ENCODE measurements at regions not wholly inside any gene's neighbourhood (a gene's known extent, or its start where the extent isn't known, plus 50 kb on each side); places are given as distances from the start of the nearest gene placed in this dataset.

DNA sequence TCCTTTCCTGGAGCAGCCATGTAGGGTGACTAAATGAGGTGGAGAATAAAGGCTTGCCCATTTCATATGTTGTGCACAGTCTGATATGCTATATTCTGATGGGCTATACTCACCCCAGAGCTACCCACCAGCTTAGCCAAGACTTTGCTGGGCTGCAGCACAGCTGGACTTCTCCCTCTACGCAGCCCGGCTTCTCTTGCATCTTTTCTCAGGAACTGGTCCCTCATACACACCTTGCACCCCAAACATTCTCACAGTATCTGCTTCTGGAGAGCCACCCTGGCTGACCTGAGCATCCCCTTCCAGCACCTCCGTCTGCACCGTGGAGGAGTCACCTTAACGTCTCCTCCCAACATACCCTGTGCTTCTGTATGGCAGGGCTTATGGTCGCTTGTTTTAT, 150.8 kb upstream of the PMEPA1 start:
- H3K4me1 ChIP-seq (ENCODE audit: control insufficient read depth in 1 of 2, extremely low read depth in 1 of 2, insufficient read depth in 2 of 2, low read length in 2 of 2): peaks cover 0 to 10% of the 10 kb centered on the region in 2 experiments
- ChIA-PET CTCF (no interaction called here), POLR2A (no interaction called here)
- no peak overlapping the region for H3K4me3 ChIP-seq (ENCODE audit: control insufficient read depth in 1 of 2, extremely low read depth in 1 of 2, low read length in 1 of 2)
- Mint-ChIP-seq H3K27ac (no peak overlapping the region), H3K4me3 (no peak overlapping the region), H3K4me1 (peaks cover 12 to 24% (median 17%) of the 10 kb centered on the region in 3 donors), H3K9me3 (no peaks in the 10 kb centered on the region), H3K36me3 (no peaks in the 10 kb centered on the region), H3K27me3 (peaks cover 0 to 13% of the 10 kb centered on the region in 2 donors)
- no peak for ATAC-seq (replicated peaks in 1 of 4)
- WGBS (ENCODE audit: insufficient coverage): 96% methylated on average over 5 of the region's 6 CpGs
- H3K36me3 ChIP-seq (ENCODE audit: control insufficient read depth in 2 of 2, extremely low read depth in 1 of 2, insufficient read depth in 1 of 2, low read length in 1 of 2): no peaks in the 10 kb centered on the region
- H3K27ac ChIP-seq (ENCODE audit: low read length): no peak overlapping the region
- no peak for DNase-seq
- no peaks in the 10 kb centered on the region for H3K9me3 ChIP-seq
- peaks cover 0 to 6% of the 10 kb centered on the region in 2 experiments for H3K27me3 ChIP-seq (replicated peaks in 1 of 2; ENCODE audit: control insufficient read depth in 2 of 2, extremely low read depth in 1 of 2, insufficient read depth in 2 of 2, low read length in 1 of 2)

DNA sequence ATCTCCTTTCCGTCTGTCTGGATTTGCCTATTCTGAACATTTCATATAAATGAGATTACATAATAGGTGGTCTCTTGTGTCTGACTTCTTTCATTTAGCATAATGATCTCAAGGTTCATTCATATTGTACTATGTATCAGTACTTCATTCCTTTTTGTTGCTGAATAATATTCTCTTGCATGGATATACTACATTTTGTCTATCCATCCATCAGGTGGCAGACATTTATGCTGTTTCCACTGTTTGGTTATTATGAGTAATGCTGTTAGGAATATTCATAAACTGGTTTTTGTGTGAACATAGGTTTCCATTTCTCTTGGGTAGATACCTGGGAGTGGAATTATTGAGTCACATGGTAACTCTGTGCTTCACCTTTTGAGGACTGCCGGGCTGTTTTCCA, 148.2 kb upstream of the PMEPA1 start:
- WGBS (ENCODE audit: insufficient coverage): no CpG with 5 or more reads among the region's 2 CpGs
- Mint-ChIP-seq H3K4me1 (peaks cover 8 to 14% (median 8%) of the 10 kb centered on the region in 3 donors), H3K9me3 (no peaks in the 10 kb centered on the region), H3K27ac (no peak overlapping the region), H3K36me3 (no peaks in the 10 kb centered on the region), H3K4me3 (no peak overlapping the region), H3K27me3 (peaks cover 0 to 3% of the 10 kb centered on the region in 2 donors)
- POLR2A ChIA-PET: no interaction called here
- H3K4me3 ChIP-seq (ENCODE audit: control insufficient read depth in 1 of 2, extremely low read depth in 1 of 2, low read length in 1 of 2): no peak overlapping the region
- H3K27me3 ChIP-seq (replicated peaks in 1 of 2; ENCODE audit: control insufficient read depth in 2 of 2, extremely low read depth in 1 of 2, insufficient read depth in 2 of 2, low read length in 1 of 2): peaks cover 0 to 6% of the 10 kb centered on the region in 2 experiments
- CTCF ChIA-PET: no interaction called here
- H3K4me1 ChIP-seq (ENCODE audit: control insufficient read depth in 1 of 2, extremely low read depth in 1 of 2, insufficient read depth in 2 of 2, low read length in 2 of 2): peaks cover 0 to 10% of the 10 kb centered on the region in 2 experiments
- no peaks in the 10 kb centered on the region for H3K36me3 ChIP-seq (ENCODE audit: control insufficient read depth in 2 of 2, extremely low read depth in 1 of 2, insufficient read depth in 1 of 2, low read length in 1 of 2)
- ATAC-seq (replicated peaks in 1 of 4) (no peak), DNase-seq (no peak)
- H3K27ac ChIP-seq (ENCODE audit: low read length): no peak overlapping the region
- H3K9me3 ChIP-seq: no peaks in the 10 kb centered on the region

- Histone ChIP-seq H3K27ac (ENCODE audit: low read length) (peak overlapping the region; percentile 9), H3K9me3 (no peaks in the 10 kb centered on the region), H3K4me3 (ENCODE audit: control insufficient read depth in 1 of 2, extremely low read depth in 1 of 2, low read length in 1 of 2) (no peak overlapping the region), H3K27me3 (replicated peaks in 1 of 2; ENCODE audit: control insufficient read depth in 2 of 2, extremely low read depth in 1 of 2, insufficient read depth in 2 of 2, low read length in 1 of 2) (peaks cover 0 to 6% of the 10 kb centered on the region in 2 experiments), H3K36me3 (ENCODE audit: control insufficient read depth in 2 of 2, extremely low read depth in 1 of 2, insufficient read depth in 1 of 2, low read length in 1 of 2) (no peaks in the 10 kb centered on the region), H3K4me1 (ENCODE audit: control insufficient read depth in 1 of 2, extremely low read depth in 1 of 2, insufficient read depth in 2 of 2, low read length in 2 of 2) (peaks cover 0 to 10% of the 10 kb centered on the region in 2 experiments)
- ATAC-seq (replicated peaks in 1 of 4) (no peak), DNase-seq (no peak)
- POLR2A ChIA-PET: no interaction called here
- Mint-ChIP-seq H3K9me3 (no peaks in the 10 kb centered on the region), H3K36me3 (no peaks in the 10 kb centered on the region), H3K4me1 (peaks cover 8 to 14% (median 8%) of the 10 kb centered on the region in 3 donors), H3K4me3 (no peak overlapping the region), H3K27me3 (peaks cover 0 to 3% of the 10 kb centered on the region in 2 donors), H3K27ac (peak overlapping the region in 1 of 2 donors; percentile 8)
- CTCF ChIA-PET: no interaction called here
- whole genome bisulfite sequencing (ENCODE audit: insufficient coverage): 58% methylated on average over 2 of the region's 2 CpGs
Measured at GRCh38 chr20:57857118-57857517, 147.3 kb upstream of the PMEPA1 start.

DNA sequence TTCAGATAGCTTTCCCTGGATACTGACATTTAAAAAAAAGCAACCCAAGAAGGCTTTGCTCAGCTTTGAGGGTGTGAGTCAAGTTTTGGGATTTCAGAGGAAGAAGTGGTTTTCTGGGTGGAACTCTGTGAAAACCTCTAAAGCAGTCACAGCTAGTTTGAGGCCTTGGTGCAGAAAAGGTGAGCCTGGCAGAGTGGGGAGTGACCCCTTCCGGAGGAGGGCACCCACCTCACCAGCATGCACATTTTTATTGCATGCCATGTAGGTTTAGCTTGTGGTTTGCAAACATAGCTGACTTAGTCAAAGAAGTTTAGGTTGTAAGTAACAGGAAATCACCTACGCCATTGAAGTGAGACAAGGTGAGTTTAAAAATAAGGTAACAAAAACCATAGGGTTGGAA, 146.8 kb upstream of the PMEPA1 start:
- peaks cover 0 to 3% of the 10 kb centered on the region in 2 donors for H3K27me3 Mint-ChIP-seq
- H3K9me3 Mint-ChIP-seq: no peaks in the 10 kb centered on the region
- no peak overlapping the region for H3K4me3 Mint-ChIP-seq
- no peaks in the 10 kb centered on the region for H3K36me3 Mint-ChIP-seq
- Histone ChIP-seq H3K4me1 (ENCODE audit: control insufficient read depth in 1 of 2, extremely low read depth in 1 of 2, insufficient read depth in 2 of 2, low read length in 2 of 2) (peaks cover 0 to 10% of the 10 kb centered on the region in 2 experiments), H3K4me3 (ENCODE audit: control insufficient read depth in 1 of 2, extremely low read depth in 1 of 2, low read length in 1 of 2) (no peak overlapping the region), H3K27me3 (replicated peaks in 1 of 2; ENCODE audit: control insufficient read depth in 2 of 2, extremely low read depth in 1 of 2, insufficient read depth in 2 of 2, low read length in 1 of 2) (peaks cover 0 to 6% of the 10 kb centered on the region in 2 experiments), H3K27ac (ENCODE audit: low read length) (peak overlapping the region; percentile 9), H3K9me3 (no peaks in the 10 kb centered on the region), H3K36me3 (ENCODE audit: control insufficient read depth in 2 of 2, extremely low read depth in 1 of 2, insufficient read depth in 1 of 2, low read length in 1 of 2) (no peaks in the 10 kb centered on the region)
- H3K4me1 Mint-ChIP-seq: peaks cover 8 to 14% (median 8%) of the 10 kb centered on the region in 3 donors
- no peak overlapping the region for H3K27ac Mint-ChIP-seq
- peak in 21 of 35 experiments; percentile 3 to 46 (median 13) for DNase-seq
- POLR2A ChIA-PET: no interaction called here
- 43% methylated on average over 1 of the region's 2 CpGs for whole genome bisulfite sequencing (ENCODE audit: insufficient coverage)
- CTCF ChIA-PET: no interaction called here
- ATAC-seq (replicated peaks in 1 of 4): peak; percentile 52 to 84 (median 80)

GRCh38 chr20:57851796-57852195, 142.0 kb upstream of the PMEPA1 start:
- Histone ChIP-seq H3K9me3 (no peaks in the 10 kb centered on the region), H3K27ac (ENCODE audit: low read length) (no peak overlapping the region), H3K4me3 (ENCODE audit: control insufficient read depth in 1 of 2, extremely low read depth in 1 of 2, low read length in 1 of 2) (no peak overlapping the region), H3K27me3 (replicated peaks in 1 of 2; ENCODE audit: control insufficient read depth in 2 of 2, extremely low read depth in 1 of 2, insufficient read depth in 2 of 2, low read length in 1 of 2) (peaks cover 0 to 11% of the 10 kb centered on the region in 2 experiments), H3K36me3 (ENCODE audit: control insufficient read depth in 2 of 2, extremely low read depth in 1 of 2, insufficient read depth in 1 of 2, low read length in 1 of 2) (no peaks in the 10 kb centered on the region), H3K4me1 (ENCODE audit: control insufficient read depth in 1 of 2, extremely low read depth in 1 of 2, insufficient read depth in 2 of 2, low read length in 2 of 2) (peaks cover 0 to 5% of the 10 kb centered on the region in 2 experiments)
- no peak overlapping the region for H3K27ac Mint-ChIP-seq
- peaks cover 2 to 3% of the 10 kb centered on the region in 2 donors for H3K27me3 Mint-ChIP-seq
- ATAC-seq (replicated peaks in 1 of 4): no peak
- POLR2A ChIA-PET: no interaction called here
- H3K36me3 Mint-ChIP-seq: no peaks in the 10 kb centered on the region
- peaks cover 0 to 3% (median 0%) of the 10 kb centered on the region in 3 donors for H3K9me3 Mint-ChIP-seq
- DNase-seq: no peak
- WGBS (ENCODE audit: insufficient coverage): no CpG with 5 or more reads among the region's 4 CpGs
- peaks cover under 1 to 3% (median 2%) of the 10 kb centered on the region in 3 donors for H3K4me1 Mint-ChIP-seq
- CTCF ChIA-PET: no interaction called here
- no peak overlapping the region for H3K4me3 Mint-ChIP-seq

GRCh38 chr20:57851025-57851682, 141.3 kb upstream of the PMEPA1 start:
- Mint-ChIP-seq H3K27me3 (peaks cover 2 to 3% of the 10 kb centered on the region in 2 donors), H3K9me3 (peaks cover 0 to 3% (median 0%) of the 10 kb centered on the region in 3 donors), H3K4me3 (no peak overlapping the region), H3K4me1 (no peaks in the 10 kb centered on the region), H3K36me3 (no peaks in the 10 kb centered on the region), H3K27ac (no peak overlapping the region)
- Histone ChIP-seq H3K9me3 (no peaks in the 10 kb centered on the region), H3K4me1 (ENCODE audit: control insufficient read depth in 1 of 2, extremely low read depth in 1 of 2, insufficient read depth in 2 of 2, low read length in 2 of 2) (no peaks in the 10 kb centered on the region), H3K4me3 (ENCODE audit: control insufficient read depth in 1 of 2, extremely low read depth in 1 of 2, low read length in 1 of 2) (no peak overlapping the region), H3K36me3 (ENCODE audit: control insufficient read depth in 2 of 2, extremely low read depth in 1 of 2, insufficient read depth in 1 of 2, low read length in 1 of 2) (no peaks in the 10 kb centered on the region), H3K27ac (ENCODE audit: low read length) (no peak overlapping the region), H3K27me3 (replicated peaks in 1 of 2; ENCODE audit: control insufficient read depth in 2 of 2, extremely low read depth in 1 of 2, insufficient read depth in 2 of 2, low read length in 1 of 2) (peaks cover 0 to 11% of the 10 kb centered on the region in 2 experiments)
- ATAC-seq (replicated peaks in 1 of 4): no peak
- 86% methylated on average over 1 of the region's 3 CpGs for WGBS (ENCODE audit: insufficient coverage)
- ChIA-PET CTCF (no interaction called here), POLR2A (no interaction called here)
- no peak for DNase-seq

Data from T-cell (primary cell).